Mammary epithelial cell (primary cell): ENCODE measurements at regions not wholly inside any gene's neighbourhood (a gene's known extent, or its start where the extent isn't known, plus 50 kb on each side); places are given as distances from the start of the nearest gene placed in this dataset.

ENCODE experiments used
- EZH2 ChIP-seq: IDR thresholded peaks from 2 replicates; pipeline ENCODE4 v1.6.1; 2012; ENCODE audit warnings: low read length, inconsistent platforms, borderline replicate concordance
- TF ChIP-seq, protein P1 (sequence below), 2 donors: IDR thresholded peaks in 1 of 2; conservative IDR thresholded peaks in 1 of 2; 2 replicates each; pipeline ENCODE4 v1.5.1; 2011 to 2012; ENCODE audit warnings: inconsistent platforms in 2 of 2, low read length in 2 of 2, mild to moderate bottlenecking in 2 of 2, control low read depth in 1 of 2, low read depth in 1 of 2; ENCODE audit not compliant: insufficient read depth in 1 of 2; ENCODE audit errors: extremely low read depth in 1 of 2

DNA sequence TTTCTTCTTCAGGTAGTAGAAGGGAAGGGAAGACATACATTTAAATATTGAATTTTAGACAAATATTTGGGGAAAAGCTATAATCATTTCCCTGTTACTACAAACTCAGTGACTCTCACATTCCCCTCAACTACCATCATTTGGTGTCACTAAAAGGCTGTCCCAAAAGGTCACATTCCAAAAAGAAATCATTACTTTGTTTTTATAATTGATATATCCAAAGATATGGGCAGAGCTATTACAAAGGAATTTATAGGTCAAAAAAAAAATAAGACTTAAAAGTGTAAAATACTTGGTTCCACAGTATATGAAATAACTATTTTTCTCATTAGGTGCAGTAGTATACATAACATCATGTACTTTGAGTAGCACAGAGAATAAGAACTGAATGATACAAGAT lies 751.4 kb downstream of the KCNA4 start:
- TF ChIP-seq, protein P1, sequence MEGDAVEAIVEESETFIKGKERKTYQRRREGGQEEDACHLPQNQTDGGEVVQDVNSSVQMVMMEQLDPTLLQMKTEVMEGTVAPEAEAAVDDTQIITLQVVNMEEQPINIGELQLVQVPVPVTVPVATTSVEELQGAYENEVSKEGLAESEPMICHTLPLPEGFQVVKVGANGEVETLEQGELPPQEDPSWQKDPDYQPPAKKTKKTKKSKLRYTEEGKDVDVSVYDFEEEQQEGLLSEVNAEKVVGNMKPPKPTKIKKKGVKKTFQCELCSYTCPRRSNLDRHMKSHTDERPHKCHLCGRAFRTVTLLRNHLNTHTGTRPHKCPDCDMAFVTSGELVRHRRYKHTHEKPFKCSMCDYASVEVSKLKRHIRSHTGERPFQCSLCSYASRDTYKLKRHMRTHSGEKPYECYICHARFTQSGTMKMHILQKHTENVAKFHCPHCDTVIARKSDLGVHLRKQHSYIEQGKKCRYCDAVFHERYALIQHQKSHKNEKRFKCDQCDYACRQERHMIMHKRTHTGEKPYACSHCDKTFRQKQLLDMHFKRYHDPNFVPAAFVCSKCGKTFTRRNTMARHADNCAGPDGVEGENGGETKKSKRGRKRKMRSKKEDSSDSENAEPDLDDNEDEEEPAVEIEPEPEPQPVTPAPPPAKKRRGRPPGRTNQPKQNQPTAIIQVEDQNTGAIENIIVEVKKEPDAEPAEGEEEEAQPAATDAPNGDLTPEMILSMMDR (conservative IDR thresholded peaks at IDR 0.05 in 1 of 2, IDR thresholded peaks at IDR 0.05 in 1 of 2; ENCODE audit: extremely low read depth in 1 of 2, insufficient read depth in 1 of 2, low read depth in 1 of 2, low read length in 2 of 2), result no peak
- no peak for TF ChIP-seq EZH2
